HG02623 (cell line): ENCODE measurements at regions not wholly inside any gene's neighbourhood (a gene's known extent, or its start where the extent isn't known, plus 50 kb on each side); places are given as distances from the start of the nearest gene placed in this dataset.

Experiments
- ATAC-seq: cut with Tn5 transposase; IDR thresholded peaks from one replicate; pipeline ENCODE4 v1.9.1; 2021; ENCODE audit warnings: moderate library complexity; ENCODE audit not compliant: unreplicated experiment

- ATAC-seq, result no peak
Observed at GRCh38 chr18:55121397-55122170, 162.3 kb upstream of the CCDC68 start.

GRCh38 chr18:55120896-55121295 is 161.6 kb upstream of the CCDC68 start:
- ATAC-seq, result no peak

GRCh38 chr18:55119434-55119833 is 160.2 kb upstream of the CCDC68 start:
- no peak for ATAC-seq

GRCh38 chr18:55119016-55119415 is 159.8 kb upstream of the CCDC68 start:
- no peak for ATAC-seq

- no peak for ATAC-seq
Observed at GRCh38 chr18:55116863-55117262, 157.6 kb upstream of the CCDC68 start.

GRCh38 chr18:55115606-55116005 is 156.3 kb upstream of the CCDC68 start:
- no peak for ATAC-seq

- ATAC-seq, result no peak
Observed at GRCh38 chr18:55114876-55115275, 155.6 kb upstream of the CCDC68 start.

GRCh38 chr18:55113800-55114199 is 154.5 kb upstream of the CCDC68 start:
- no peak for ATAC-seq

- ATAC-seq, result no peak
Observed at GRCh38 chr18:55111271-55111670, 152.0 kb upstream of the CCDC68 start.

GRCh38 chr18:55110436-55110835 is 151.2 kb upstream of the CCDC68 start:
- no peak for ATAC-seq

- no peak for ATAC-seq
Observed at GRCh38 chr18:55109818-55110414, 150.7 kb upstream of the CCDC68 start.

GRCh38 chr18:55106906-55107305 is 147.6 kb upstream of the CCDC68 start:
- ATAC-seq, result no peak

- no peak for ATAC-seq
Observed at GRCh38 chr18:55106466-55106865, 147.2 kb upstream of the CCDC68 start.

GRCh38 chr18:55105873-55106272 is 146.6 kb upstream of the CCDC68 start:
- ATAC-seq, result no peak

GRCh38 chr18:55102958-55103456 is 143.7 kb upstream of the CCDC68 start:
- ATAC-seq, result no peak

GRCh38 chr18:55102501-55102900 is 143.2 kb upstream of the CCDC68 start:
- no peak for ATAC-seq

- ATAC-seq, result no peak
Observed at GRCh38 chr18:55101458-55101824, 142.2 kb upstream of the CCDC68 start.

- ATAC-seq, result no peak
Observed at GRCh38 chr18:55100817-55101457, 141.7 kb upstream of the CCDC68 start.

- ATAC-seq, result no peak
Observed at GRCh38 chr18:55097456-55098170, 138.4 kb upstream of the CCDC68 start.

- ATAC-seq, result no peak
Observed at GRCh38 chr18:55096263-55096951, 137.1 kb upstream of the CCDC68 start.

GRCh38 chr18:55095584-55095983 is 136.3 kb upstream of the CCDC68 start:
- no peak for ATAC-seq
